ENCODE measurements at regions not wholly inside any gene's neighbourhood (a gene's known extent, or its start where the extent isn't known, plus 50 kb on each side); places are given as distances from the start of the nearest gene placed in this dataset.

DNA sequence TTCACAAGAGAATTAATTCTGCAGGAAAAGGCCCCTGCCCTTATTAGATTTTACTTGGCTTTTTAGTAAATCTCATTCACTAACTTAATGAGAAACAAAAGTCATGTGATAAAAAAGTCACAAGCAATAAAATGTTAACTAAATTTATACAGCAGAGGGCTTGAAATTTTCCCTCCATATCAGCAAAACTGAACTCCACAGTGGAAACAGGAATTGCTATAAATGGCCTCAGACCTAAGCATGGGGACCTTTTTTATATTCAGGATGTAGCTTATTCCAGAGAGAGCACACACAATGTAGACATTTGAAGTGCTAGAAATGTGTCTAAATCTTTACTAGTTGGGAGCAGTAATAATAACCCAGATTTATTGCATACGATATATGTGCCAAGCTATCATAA lies 291.5 kb downstream of the C16orf95 start:
- H3K27ac ChIP-seq: no peak overlapping the region
- no peaks in the 10 kb centered on the region for H3K9me3 ChIP-seq
- DNase-seq: no peak
- no peaks in the 10 kb centered on the region for H3K4me1 ChIP-seq
- H3K4me3 ChIP-seq: no peak overlapping the region
- TF ChIP-seq CTCF (IDR thresholded peaks at IDR 0.05): no peak
- intact Hi-C loops (cut with DNase I): no loop called here
- H3K27me3 ChIP-seq (ENCODE audit: insufficient read depth in 3 of 3, low read length in 2 of 3): peaks cover 0 to 15% (median 2%) of the 10 kb centered on the region in 3 donors
- WGBS, 3 donors: 93% methylated on average over 1 of the region's 1 CpG
- ATAC-seq: no peak
- H3K36me3 ChIP-seq (ENCODE audit: insufficient read depth in 1 of 2, low read depth in 1 of 2): no peaks in the 10 kb centered on the region

GRCh38 chr16:87027056-87027616 lies 290.1 kb downstream of the C16orf95 start:
- WGBS, 3 donors: 79 to 85% (median 82%) methylated on average over 16 of the region's 16 CpGs
- no peak for TF ChIP-seq CTCF (IDR thresholded peaks at IDR 0.05)
- Histone ChIP-seq H3K36me3 (ENCODE audit: insufficient read depth in 1 of 2, low read depth in 1 of 2) (no peaks in the 10 kb centered on the region), H3K4me1 (no peaks in the 10 kb centered on the region), H3K4me3 (no peak overlapping the region), H3K27ac (no peak overlapping the region), H3K27me3 (ENCODE audit: insufficient read depth in 3 of 3, low read length in 2 of 3) (peaks cover 0 to 3% (median 0%) of the 10 kb centered on the region in 3 donors), H3K9me3 (no peaks in the 10 kb centered on the region)
- no peak for ATAC-seq
- no peak for DNase-seq
- intact Hi-C loops (cut with DNase I): no loop called here

DNA sequence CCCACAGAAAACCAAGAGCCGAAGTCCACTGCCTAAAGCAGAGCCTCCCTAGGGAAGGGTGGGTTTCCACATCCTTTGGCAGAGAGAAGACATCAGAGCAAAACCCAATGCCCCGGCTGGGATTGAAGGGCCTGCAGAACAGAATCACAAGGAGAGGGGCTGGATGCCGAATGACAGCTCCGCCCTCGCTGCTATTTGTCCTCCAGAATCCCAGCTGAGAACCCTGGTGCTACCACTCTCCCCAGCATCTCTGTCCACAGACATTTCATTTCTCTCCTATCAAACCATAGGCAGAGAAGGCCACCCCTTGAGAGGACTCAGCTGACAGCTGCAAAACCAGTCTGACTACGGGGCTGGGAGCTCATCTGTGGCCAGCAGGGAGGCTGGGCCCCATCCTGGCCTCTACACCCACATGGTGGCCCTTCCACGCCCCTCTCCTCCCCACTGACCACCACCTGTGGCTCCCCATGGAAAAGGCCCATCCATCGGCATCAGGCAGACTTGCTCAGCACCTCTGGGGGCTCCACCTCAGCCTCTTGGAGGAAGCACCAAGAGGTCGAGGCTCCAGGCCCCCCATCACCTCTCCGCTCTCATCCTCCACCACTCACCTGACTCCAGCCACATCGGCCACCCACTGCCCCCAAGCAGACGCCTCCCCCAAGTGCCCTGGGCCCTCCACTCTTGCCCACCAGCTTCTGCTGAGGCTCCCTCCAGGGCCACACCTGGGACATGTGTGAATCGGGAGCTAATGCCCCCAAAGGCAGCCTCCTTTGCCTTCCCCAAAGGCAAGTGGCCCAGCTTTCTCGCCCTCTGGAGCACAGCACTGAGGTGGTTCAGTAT lies 288.5 kb downstream of the C16orf95 start:
- Histone ChIP-seq H3K27ac (no peak overlapping the region), H3K36me3 (ENCODE audit: insufficient read depth in 1 of 2, low read depth in 1 of 2) (no peaks in the 10 kb centered on the region), H3K4me1 (peaks cover 8% of the 10 kb centered on the region), H3K9me3 (no peaks in the 10 kb centered on the region), H3K4me3 (no peak overlapping the region), H3K27me3 (ENCODE audit: insufficient read depth in 3 of 3, low read length in 2 of 3) (peaks cover 0 to 7% (median 2%) of the 10 kb centered on the region in 3 donors)
- TF ChIP-seq CTCF (IDR thresholded peaks at IDR 0.05): no peak
- DNase-seq: no peak
- no peak for ATAC-seq
- intact Hi-C loops (cut with DNase I): no loop called here
- WGBS, 3 donors: 73 to 80% (median 76%) methylated on average over 13 to 14 of the region's 14 CpGs

DNA sequence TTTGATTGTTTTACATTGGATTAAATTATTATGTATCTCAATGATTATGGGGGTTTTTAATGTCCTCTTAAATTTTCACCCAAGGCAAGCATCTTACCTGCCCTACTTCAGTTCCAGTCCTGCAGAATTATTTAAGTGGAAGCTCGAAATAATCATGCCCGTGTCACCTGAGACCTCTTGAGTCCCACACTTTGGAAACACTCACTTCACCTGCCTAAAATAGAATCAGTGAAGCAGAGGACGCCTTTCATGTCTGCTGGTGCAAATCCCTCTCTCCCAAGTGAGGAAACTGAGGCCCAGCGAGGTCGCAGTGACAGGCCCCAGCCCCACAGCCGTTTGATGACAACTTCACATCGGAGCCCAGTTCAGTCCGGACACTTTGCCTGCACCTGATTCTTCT lies 284.6 kb downstream of the C16orf95 start:
- no peak overlapping the region for H3K4me3 ChIP-seq
- no peak for ATAC-seq
- no peaks in the 10 kb centered on the region for H3K36me3 ChIP-seq (ENCODE audit: insufficient read depth in 1 of 2, low read depth in 1 of 2)
- H3K27me3 ChIP-seq (ENCODE audit: insufficient read depth in 3 of 3, low read length in 2 of 3): peaks cover 0 to 7% (median 2%) of the 10 kb centered on the region in 3 donors
- no peak for TF ChIP-seq CTCF (IDR thresholded peaks at IDR 0.05)
- no peaks in the 10 kb centered on the region for H3K9me3 ChIP-seq
- peaks cover 8% of the 10 kb centered on the region for H3K4me1 ChIP-seq
- DNase-seq: no peak
- H3K27ac ChIP-seq: no peak overlapping the region
- 30 to 58% (median 47%) methylated on average over 8 of the region's 8 CpGs for WGBS, 3 donors
- intact Hi-C loops (cut with DNase I): no loop called here

Data from psoas muscle (tissue), 7 donors.